SJCRH30 (cell line): ENCODE measurements at regions not wholly inside any gene's neighbourhood (a gene's known extent, or its start where the extent isn't known, plus 50 kb on each side); places are given as distances from the start of the nearest gene placed in this dataset.
"Not testable (repeated sequence)": the region's sequence is repeated elsewhere in the genome, so short reads cannot be mapped to it uniquely, and the experiment has no call there.

Source experiments
- DNase-seq, 2 experiments: peaks; one replicate each; pipeline ENCODE4 v3.0.0-alpha.2; 2015 to 2020
- H3K27ac ChIP-seq: fragments of 250-450 bp; sonication (Bioruptor Pico); 2 replicates; pipeline ENCODE4 v1.5.1; 2020; ENCODE audit warnings: mild to moderate bottlenecking, moderate library complexity
- H3K27me3 ChIP-seq: fragments of 250-450 bp; sonication (Bioruptor Pico); 2 replicates; pipeline ENCODE4 v1.5.1; 2020; ENCODE audit warnings: mild to moderate bottlenecking, moderate library complexity
- H3K36me3 ChIP-seq: fragments of 250-450 bp; sonication (Bioruptor Pico); 2 replicates; pipeline ENCODE4 v1.5.1; 2020; ENCODE audit warnings: mild to moderate bottlenecking, moderate library complexity
- H3K4me1 ChIP-seq: fragments of 250-450 bp; sonication (Bioruptor Pico); 2 replicates; pipeline ENCODE4 v1.5.1; 2020; ENCODE audit warnings: mild to moderate bottlenecking, moderate library complexity
- H3K4me3 ChIP-seq: fragments of 250-450 bp; sonication (Bioruptor Pico); 2 replicates; pipeline ENCODE4 v1.5.1; 2020; ENCODE audit warnings: mild to moderate bottlenecking, moderate library complexity
- H3K9me3 ChIP-seq: fragments of 250-450 bp; sonication (Bioruptor Pico); replicated peaks from 2 replicates; pipeline ENCODE4 v1.5.1; 2020; ENCODE audit warnings: mild to moderate bottlenecking, moderate library complexity

GRCh38 chr5:102668220-102668932 lies 86.7 kb upstream of the PAM start:
- Histone ChIP-seq H3K27ac (no peak overlapping the region), H3K4me3 (no peak overlapping the region), H3K36me3 (no peaks in the 10 kb centered on the region), H3K27me3 (no peaks in the 10 kb centered on the region), H3K4me1 (no peaks in the 10 kb centered on the region), H3K9me3 (no peaks in the 10 kb centered on the region)
- DNase-seq, result no peak

- H3K27ac ChIP-seq, result no peak overlapping the region
- peak; percentile 22 to 60 for DNase-seq
- H3K9me3 ChIP-seq, result no peaks in the 10 kb centered on the region
- no peaks in the 10 kb centered on the region for H3K4me1 ChIP-seq
- H3K27me3 ChIP-seq, result no peaks in the 10 kb centered on the region
- H3K4me3 ChIP-seq, result peak overlapping the region; percentile 31; the same call in 1 of the 2 replicates
- no peaks in the 10 kb centered on the region for H3K36me3 ChIP-seq
These were observed 84.8 kb upstream of the PAM start for GRCh38 chr5:102670224-102670836.

- not testable (repeated sequence) for DNase-seq, H3K27ac ChIP-seq, H3K4me1 ChIP-seq, H3K9me3 ChIP-seq, H3K36me3 ChIP-seq, H3K27me3 ChIP-seq
- peak overlapping the region; percentile 31 for H3K4me3 ChIP-seq
These were observed 83.9 kb upstream of the PAM start for GRCh38 chr5:102671033-102671734.

GRCh38 chr5:102678267-102679058 lies 76.6 kb upstream of the PAM start:
- H3K4me3 ChIP-seq, result no peak overlapping the region
- no peak for DNase-seq
- no peak overlapping the region for H3K27ac ChIP-seq
- H3K27me3 ChIP-seq, result no peaks in the 10 kb centered on the region
- H3K9me3 ChIP-seq, result no peaks in the 10 kb centered on the region
- no peaks in the 10 kb centered on the region for H3K36me3 ChIP-seq
- no peaks in the 10 kb centered on the region for H3K4me1 ChIP-seq

GRCh38 chr5:102681403-102681983 lies 73.6 kb upstream of the PAM start:
- no peaks in the 10 kb centered on the region for H3K36me3 ChIP-seq
- DNase-seq, result peak; percentile 69 to 89

GRCh38 chr5:102682101-102682647 lies 72.9 kb upstream of the PAM start:
- Histone ChIP-seq H3K4me3 (no peak overlapping the region), H3K9me3 (no peaks in the 10 kb centered on the region), H3K36me3 (no peaks in the 10 kb centered on the region), H3K27me3 (no peaks in the 10 kb centered on the region), H3K27ac (no peak overlapping the region), H3K4me1 (no peaks in the 10 kb centered on the region)
- no peak for DNase-seq

More at GRCh38 chr5:102681403-102681983, 73.6 kb upstream of the PAM start:
- no peak overlapping the region for H3K4me3 ChIP-seq
- H3K27ac ChIP-seq, result no peak overlapping the region
- no peaks in the 10 kb centered on the region for H3K27me3 ChIP-seq
- no peaks in the 10 kb centered on the region for H3K4me1 ChIP-seq
- H3K9me3 ChIP-seq, result no peaks in the 10 kb centered on the region

- not testable (repeated sequence) for H3K36me3 ChIP-seq, DNase-seq, H3K4me1 ChIP-seq, H3K27me3 ChIP-seq, H3K27ac ChIP-seq, H3K9me3 ChIP-seq, H3K4me3 ChIP-seq
These were observed 67.0 kb upstream of the PAM start for GRCh38 chr5:102688076-102688475.

GRCh38 chr5:102688581-102689342 lies 66.3 kb upstream of the PAM start:
- not testable (repeated sequence) for H3K4me3 ChIP-seq, H3K9me3 ChIP-seq, H3K36me3 ChIP-seq, H3K27me3 ChIP-seq, H3K4me1 ChIP-seq, DNase-seq, H3K27ac ChIP-seq

GRCh38 chr5:102690910-102691309 lies 64.2 kb upstream of the PAM start:
- Histone ChIP-seq H3K4me1 (no peaks in the 10 kb centered on the region), H3K27me3 (no peaks in the 10 kb centered on the region), H3K27ac (no peak overlapping the region), H3K4me3 (no peak overlapping the region), H3K36me3 (no peaks in the 10 kb centered on the region), H3K9me3 (no peaks in the 10 kb centered on the region)
- no peak for DNase-seq

- Histone ChIP-seq H3K36me3 (no peaks in the 10 kb centered on the region), H3K4me1 (no peaks in the 10 kb centered on the region), H3K27me3 (no peaks in the 10 kb centered on the region), H3K9me3 (no peaks in the 10 kb centered on the region), H3K27ac (no peak overlapping the region), H3K4me3 (no peak overlapping the region)
- no peak for DNase-seq
These were observed 63.7 kb upstream of the PAM start for GRCh38 chr5:102691434-102691833.

GRCh38 chr5:102700120-102700831 lies 54.8 kb upstream of the PAM start:
- Histone ChIP-seq H3K4me1 (peaks cover 8% of the 10 kb centered on the region), H3K4me3 (no peak overlapping the region), H3K27ac (no peak overlapping the region), H3K36me3 (no peaks in the 10 kb centered on the region), H3K9me3 (no peaks in the 10 kb centered on the region), H3K27me3 (no peaks in the 10 kb centered on the region)
- peak in 1 of 2 experiments; percentile 28 for DNase-seq

GRCh38 chr5:102700916-102701315 lies 54.2 kb upstream of the PAM start:
- H3K27me3 ChIP-seq, result no peaks in the 10 kb centered on the region
- H3K4me3 ChIP-seq, result no peak overlapping the region
- H3K36me3 ChIP-seq, result no peaks in the 10 kb centered on the region
- no peak overlapping the region for H3K27ac ChIP-seq
- no peak for DNase-seq
- H3K4me1 ChIP-seq, result peaks cover 8% of the 10 kb centered on the region
- no peaks in the 10 kb centered on the region for H3K9me3 ChIP-seq

- H3K36me3 ChIP-seq, result no peaks in the 10 kb centered on the region
- H3K27me3 ChIP-seq, result no peaks in the 10 kb centered on the region
- no peak for DNase-seq
- no peaks in the 10 kb centered on the region for H3K9me3 ChIP-seq
- no peak overlapping the region for H3K4me3 ChIP-seq
- no peak overlapping the region for H3K27ac ChIP-seq
- H3K4me1 ChIP-seq, result peaks cover 8% of the 10 kb centered on the region
These were observed 53.4 kb upstream of the PAM start for GRCh38 chr5:102701748-102702147.
